ENCODE measurements at regions not wholly inside any gene's neighbourhood (a gene's known extent, or its start where the extent isn't known, plus 50 kb on each side); places are given as distances from the start of the nearest gene placed in this dataset.

- no peak for TF ChIP-seq CTCF (IDR thresholded peaks at IDR 0.05)
- no peak for TF ChIP-seq POLR2A (IDR thresholded peaks at IDR 0.05; ENCODE audit: low read depth)
Measured at GRCh38 chr20:55153001-55153645, 677.7 kb downstream of the DOK5 start.

All from esophagus muscularis mucosa (tissue), 3 donors.